ENCODE measurements at regions not wholly inside any gene's neighbourhood (a gene's known extent, or its start where the extent isn't known, plus 50 kb on each side); places are given as distances from the start of the nearest gene placed in this dataset.

GRCh38 chr20:57844626-57845596 lies 135.1 kb upstream of the PMEPA1 start:
- TF ChIP-seq POLR2A (IDR thresholded peaks at IDR 0.05) (no peak), CTCF (IDR thresholded peaks at IDR 0.05) (no peak)
